BJ (cell line): ENCODE measurements at regions not wholly inside any gene's neighbourhood (a gene's known extent, or its start where the extent isn't known, plus 50 kb on each side); places are given as distances from the start of the nearest gene placed in this dataset.

ENCODE experiments used
- CTCF ChIA-PET: fragments of 350-600 bp; formaldehyde crosslinking; extraction: SDS; loops from one replicate; lab custom pipeline; 2021; ENCODE audit warnings: antibody characterized with exemption, inconsistent platforms; lab: Yijun Ruan, JAX
- POLR2A ChIA-PET: fragments of 300-600 bp; sonication (Branson Sonifier 250); formaldehyde crosslinking; extraction: SDS; loops from one replicate; lab custom pipeline; 2021; ENCODE audit warnings: antibody characterized with exemption; lab: Charles Lee
- DNase-seq: peaks from one replicate; pipeline ENCODE4 v3.0.0-alpha.2; 2011; ENCODE audit warnings: low read depth
- H3K27me3 ChIP-seq: 2 replicates; pipeline ENCODE4 v1.6.0; 2011; ENCODE audit warnings: low read length; ENCODE audit not compliant: control insufficient read depth, insufficient read depth
- H3K36me3 ChIP-seq: 2 replicates; pipeline ENCODE4 v1.5.1; 2011; ENCODE audit warnings: low read length; ENCODE audit not compliant: control insufficient read depth, insufficient read depth
- H3K4me3 ChIP-seq: 2 replicates; pipeline ENCODE4 v1.5.1; 2011; ENCODE audit warnings: low read depth, mild to moderate bottlenecking, control low read depth, low read length
- TF ChIP-seq, protein P1 (sequence below): IDR thresholded peaks from 2 replicates; pipeline ENCODE4 v1.5.1; 2011; ENCODE audit warnings: low read depth, mild to moderate bottlenecking, control low read depth, inconsistent platforms, low read length, moderate library complexity; ENCODE audit not compliant: insufficient read depth

DNA sequence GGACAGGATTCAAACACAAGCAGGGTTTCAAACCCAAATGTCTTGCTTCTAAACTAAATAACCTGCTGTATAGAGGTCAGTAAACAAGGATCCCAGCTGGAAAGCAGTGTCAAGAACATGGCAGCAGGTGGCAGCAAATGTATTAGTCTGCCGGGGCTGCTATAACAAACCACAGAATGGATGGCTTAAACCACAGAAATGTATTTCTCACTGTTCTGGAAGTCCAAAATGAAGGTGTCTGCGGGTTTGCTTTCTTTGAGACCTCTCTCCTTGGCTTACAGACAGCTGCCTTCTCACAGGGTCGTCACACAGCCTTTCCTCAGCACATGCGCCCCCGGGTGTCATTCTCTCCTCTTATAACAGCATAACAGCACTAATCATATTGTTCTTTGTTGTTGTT, 65.1 kb upstream of the LRRC55 start:
- no peaks in the 10 kb centered on the region for H3K36me3 ChIP-seq
- POLR2A ChIA-PET: no interaction called here
- no peak for DNase-seq
- no peak overlapping the region for H3K4me3 ChIP-seq
- H3K27me3 ChIP-seq: no peaks in the 10 kb centered on the region
- TF ChIP-seq, protein P1, sequence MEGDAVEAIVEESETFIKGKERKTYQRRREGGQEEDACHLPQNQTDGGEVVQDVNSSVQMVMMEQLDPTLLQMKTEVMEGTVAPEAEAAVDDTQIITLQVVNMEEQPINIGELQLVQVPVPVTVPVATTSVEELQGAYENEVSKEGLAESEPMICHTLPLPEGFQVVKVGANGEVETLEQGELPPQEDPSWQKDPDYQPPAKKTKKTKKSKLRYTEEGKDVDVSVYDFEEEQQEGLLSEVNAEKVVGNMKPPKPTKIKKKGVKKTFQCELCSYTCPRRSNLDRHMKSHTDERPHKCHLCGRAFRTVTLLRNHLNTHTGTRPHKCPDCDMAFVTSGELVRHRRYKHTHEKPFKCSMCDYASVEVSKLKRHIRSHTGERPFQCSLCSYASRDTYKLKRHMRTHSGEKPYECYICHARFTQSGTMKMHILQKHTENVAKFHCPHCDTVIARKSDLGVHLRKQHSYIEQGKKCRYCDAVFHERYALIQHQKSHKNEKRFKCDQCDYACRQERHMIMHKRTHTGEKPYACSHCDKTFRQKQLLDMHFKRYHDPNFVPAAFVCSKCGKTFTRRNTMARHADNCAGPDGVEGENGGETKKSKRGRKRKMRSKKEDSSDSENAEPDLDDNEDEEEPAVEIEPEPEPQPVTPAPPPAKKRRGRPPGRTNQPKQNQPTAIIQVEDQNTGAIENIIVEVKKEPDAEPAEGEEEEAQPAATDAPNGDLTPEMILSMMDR: peak; percentile 37
- CTCF ChIA-PET: interaction anchor here (0.8 to 5.3 kb wide), 2 partner anchors 133 to 251 kb away, joined by 4 to 42 read pairs; no protein-coding TSS in a partner anchor

DNA sequence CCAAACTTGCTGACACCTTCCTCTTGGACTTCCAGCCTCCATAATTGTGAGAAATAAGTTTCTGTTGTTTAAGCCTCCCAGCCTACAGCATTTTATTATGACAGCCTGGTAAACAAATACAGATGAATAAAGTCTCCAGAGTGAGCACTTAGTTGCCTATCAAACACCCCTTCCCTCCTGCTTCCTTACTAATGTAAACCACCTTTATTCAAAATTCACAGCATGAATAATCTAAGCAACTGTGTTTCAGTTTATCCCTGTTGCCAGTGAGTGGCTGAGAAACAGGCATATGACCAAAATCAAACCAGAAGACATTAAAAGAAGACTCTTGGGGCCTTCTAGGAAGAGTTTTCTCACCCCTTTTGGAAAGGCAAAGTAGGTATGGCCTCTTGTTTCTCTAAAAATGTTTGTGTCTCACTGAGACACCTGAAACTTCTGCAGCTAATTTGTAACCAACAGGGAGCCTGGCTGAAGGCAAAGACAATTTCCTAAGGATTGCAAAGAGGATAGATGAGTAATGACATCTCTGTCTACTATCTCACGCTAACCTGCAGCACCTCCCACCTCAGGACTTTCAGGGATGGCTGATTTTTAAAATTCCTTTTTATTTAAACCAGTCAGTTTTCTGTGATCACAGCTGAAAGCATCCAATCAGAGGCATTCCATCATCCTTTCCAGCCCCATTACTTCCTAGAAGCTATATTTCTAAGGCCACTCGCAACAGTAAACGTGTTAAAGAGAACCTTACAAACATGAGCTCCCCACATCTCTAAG, 61.4 kb upstream of the LRRC55 start:
- TF ChIP-seq, protein P1: no peak
- H3K36me3 ChIP-seq: no peaks in the 10 kb centered on the region
- DNase-seq: no peak
- ChIA-PET CTCF (interaction anchor here (0.9 to 2.8 kb wide), 3 partner anchors 20 to 129 kb away, joined by 3 to 14 read pairs (median 3); no protein-coding TSS in a partner anchor), POLR2A (no interaction called here)
- H3K27me3 ChIP-seq: no peaks in the 10 kb centered on the region; the same call in 1 of the 2 replicates
- no peak overlapping the region for H3K4me3 ChIP-seq

DNA sequence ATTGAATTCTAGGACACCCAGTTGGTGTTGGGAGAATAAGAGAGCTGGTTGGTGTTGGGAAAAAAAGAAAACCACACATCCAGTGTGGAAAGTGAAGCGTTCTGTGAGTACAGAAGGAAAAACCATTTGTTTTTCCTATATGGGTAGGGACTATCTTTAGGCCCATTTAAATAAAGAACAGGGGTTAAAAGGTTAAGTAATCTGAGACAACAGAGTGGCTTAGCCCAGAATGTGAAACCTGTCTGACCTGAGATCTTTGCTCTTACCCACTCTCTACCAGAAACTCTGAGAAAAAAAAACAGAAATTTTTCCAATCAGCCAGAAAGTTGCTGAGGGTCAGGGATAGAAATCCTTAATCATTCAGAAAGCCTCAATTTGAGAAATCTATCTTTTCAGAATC, 59.8 kb upstream of the LRRC55 start:
- TF ChIP-seq, protein P1: no peak
- H3K27me3 ChIP-seq: no peaks in the 10 kb centered on the region; the same call in 1 of the 2 replicates
- DNase-seq: no peak
- H3K4me3 ChIP-seq: no peak overlapping the region
- H3K36me3 ChIP-seq: no peaks in the 10 kb centered on the region
- ChIA-PET POLR2A (no interaction called here), CTCF (interaction anchor here (0.6 to 2.8 kb wide), 2 partner anchors 124 to 128 kb away, joined by 4 to 14 read pairs; no protein-coding TSS in a partner anchor)

DNA sequence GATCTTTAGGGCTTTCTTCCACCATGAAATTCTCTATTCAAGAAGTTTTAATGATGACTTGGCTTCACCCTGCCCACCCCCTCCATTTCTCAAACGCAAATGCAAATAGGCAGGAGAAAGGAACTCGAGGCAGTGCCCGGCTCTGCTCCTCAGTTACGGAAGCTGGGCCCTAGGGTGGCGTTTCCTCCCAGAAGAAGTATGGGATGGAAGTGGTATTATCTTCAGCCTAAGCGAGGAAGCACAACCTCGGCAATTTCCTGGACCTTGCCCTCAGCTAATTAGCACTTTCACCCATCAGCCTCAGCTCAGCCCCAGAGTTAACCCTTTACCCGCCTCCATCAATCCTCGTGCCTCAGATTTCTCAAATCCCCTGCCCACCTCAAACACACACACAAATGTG, 58.2 kb upstream of the LRRC55 start:
- Histone ChIP-seq H3K27me3 (peaks cover 4% of the 10 kb centered on the region; the same call in 1 of the 2 replicates), H3K36me3 (no peaks in the 10 kb centered on the region), H3K4me3 (no peak overlapping the region)
- CTCF ChIA-PET: interaction anchor here (0.6 to 1.0 kb wide), 2 partner anchors 9 to 125 kb away, joined by 3 to 4 read pairs; no protein-coding TSS in a partner anchor
- POLR2A ChIA-PET: interaction anchor here (0.7 kb wide), 1 partner anchor 126 kb away, joined by 5 read pairs; no protein-coding TSS in a partner anchor
- DNase-seq: no peak
- TF ChIP-seq, protein P1: no peak

DNA sequence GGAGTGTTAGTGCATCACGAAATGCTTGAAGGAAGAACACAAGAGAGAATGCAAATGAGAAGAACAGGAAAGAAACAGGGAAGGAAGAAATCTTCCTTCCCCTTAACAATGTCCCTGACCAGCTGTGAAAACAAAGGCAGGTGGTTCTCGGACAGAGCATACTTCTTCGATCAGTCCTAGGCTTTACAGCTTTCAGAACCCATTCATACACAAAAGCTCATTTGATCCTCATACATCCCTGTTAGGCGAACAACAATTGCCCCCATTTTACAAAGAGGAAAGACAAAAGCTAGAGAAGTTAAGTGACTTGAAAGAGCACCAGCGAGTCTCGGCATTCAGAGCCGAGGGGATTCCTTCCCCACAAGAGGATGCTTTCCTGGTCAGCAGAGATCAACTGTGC, 57.2 kb upstream of the LRRC55 start:
- no peaks in the 10 kb centered on the region for H3K36me3 ChIP-seq
- peaks cover 4% of the 10 kb centered on the region; the same call in 1 of the 2 replicates for H3K27me3 ChIP-seq
- POLR2A ChIA-PET: interaction anchor here (0.6 kb wide), 1 partner anchor 125 kb away, joined by 4 read pairs; no protein-coding TSS in a partner anchor
- no peak for DNase-seq
- H3K4me3 ChIP-seq: no peak overlapping the region
- CTCF ChIA-PET: interaction anchor here (4.3 kb wide), 1 partner anchor 124 kb away, joined by 21 read pairs; no protein-coding TSS in a partner anchor
- TF ChIP-seq, protein P1: no peak
